ENCODE measurements at regions not wholly inside any gene's neighbourhood (a gene's known extent, or its start where the extent isn't known, plus 50 kb on each side); places are given as distances from the start of the nearest gene placed in this dataset.
"Not testable (repeated sequence)": the region's sequence is repeated elsewhere in the genome, so short reads cannot be mapped to it uniquely, and the experiment has no call there.

- no peaks in the 10 kb centered on the region for H3K79me2 ChIP-seq (ENCODE audit: insufficient read depth, low read length)
- H2AFZ ChIP-seq (ENCODE audit: low read length), result no peak overlapping the region
- H3K36me3 ChIP-seq (ENCODE audit: insufficient read depth, low read length), result no peaks in the 10 kb centered on the region
- H3K4me2 ChIP-seq (ENCODE audit: low read length), result no peak overlapping the region
- no peaks in the 10 kb centered on the region for H3K9me3 ChIP-seq (ENCODE audit: low read length)
- H3K27ac ChIP-seq (ENCODE audit: low read depth, low read length, poor library complexity, severe bottlenecking), result no peak overlapping the region
- no peaks in the 10 kb centered on the region for H3F3A ChIP-seq (ENCODE audit: insufficient read depth, low read length)
- H3K4me1 ChIP-seq (ENCODE audit: insufficient read depth, low read length, severe bottlenecking), result no peaks in the 10 kb centered on the region
- H3K9ac ChIP-seq (ENCODE audit: low read length), result no peak overlapping the region
- TF ChIP-seq CTCF (IDR thresholded peaks at IDR 0.05; ENCODE audit: low read length) (no peak), EZH2 (IDR thresholded peaks at IDR 0.05; ENCODE audit: borderline replicate concordance, low read length) (no peak)
- H4K20me1 ChIP-seq (ENCODE audit: insufficient read depth, low read length), result no peaks in the 10 kb centered on the region
- H3K27me3 ChIP-seq (ENCODE audit: insufficient read depth, low read length), result no peaks in the 10 kb centered on the region
- no peaks in the 10 kb centered on the region for H3K9me2 ChIP-seq (ENCODE audit: low read depth, low read length)
- H3K4me3 ChIP-seq (ENCODE audit: low read depth, low read length, poor library complexity, severe bottlenecking), result no peak overlapping the region
Observed at GRCh38 chr9:38243993-38244392, 148.5 kb upstream of the ALDH1B1 start.

GRCh38 chr9:38242151-38242550 lies 150.4 kb upstream of the ALDH1B1 start:
- H4K20me1 ChIP-seq (ENCODE audit: insufficient read depth, low read length); H3F3A ChIP-seq (ENCODE audit: insufficient read depth, low read length); H3K4me3 ChIP-seq (ENCODE audit: low read depth, low read length, poor library complexity, severe bottlenecking); H3K36me3 ChIP-seq (ENCODE audit: insufficient read depth, low read length); H3K27me3 ChIP-seq (ENCODE audit: insufficient read depth, low read length); H2AFZ ChIP-seq (ENCODE audit: low read length); H3K79me2 ChIP-seq (ENCODE audit: insufficient read depth, low read length); H3K9me3 ChIP-seq (ENCODE audit: low read length); H3K4me2 ChIP-seq (ENCODE audit: low read length); H3K9ac ChIP-seq (ENCODE audit: low read length); H3K9me2 ChIP-seq (ENCODE audit: low read depth, low read length); H3K4me1 ChIP-seq (ENCODE audit: insufficient read depth, low read length, severe bottlenecking); H3K27ac ChIP-seq (ENCODE audit: low read depth, low read length, poor library complexity, severe bottlenecking): not testable (repeated sequence)

- H3F3A ChIP-seq (ENCODE audit: insufficient read depth, low read length), result no peaks in the 10 kb centered on the region
- no peak overlapping the region for H2AFZ ChIP-seq (ENCODE audit: low read length)
- H3K9me2 ChIP-seq (ENCODE audit: low read depth, low read length), result no peaks in the 10 kb centered on the region
- TF ChIP-seq CTCF (IDR thresholded peaks at IDR 0.05; ENCODE audit: low read length), result no peak
- no peak for TF ChIP-seq EZH2 (IDR thresholded peaks at IDR 0.05; ENCODE audit: borderline replicate concordance, low read length)
- no peaks in the 10 kb centered on the region for H3K27me3 ChIP-seq (ENCODE audit: insufficient read depth, low read length)
- no peak overlapping the region for H3K9ac ChIP-seq (ENCODE audit: low read length)
- no peaks in the 10 kb centered on the region for H4K20me1 ChIP-seq (ENCODE audit: insufficient read depth, low read length)
- no peaks in the 10 kb centered on the region for H3K4me1 ChIP-seq (ENCODE audit: insufficient read depth, low read length, severe bottlenecking)
- no peaks in the 10 kb centered on the region for H3K9me3 ChIP-seq (ENCODE audit: low read length)
- no peaks in the 10 kb centered on the region for H3K79me2 ChIP-seq (ENCODE audit: insufficient read depth, low read length)
- no peak overlapping the region for H3K4me2 ChIP-seq (ENCODE audit: low read length)
- no peak overlapping the region for H3K27ac ChIP-seq (ENCODE audit: low read depth, low read length, poor library complexity, severe bottlenecking)
- no peaks in the 10 kb centered on the region for H3K36me3 ChIP-seq (ENCODE audit: insufficient read depth, low read length)
- no peak overlapping the region for H3K4me3 ChIP-seq (ENCODE audit: low read depth, low read length, poor library complexity, severe bottlenecking)
Observed at GRCh38 chr9:38240051-38240450, 152.5 kb upstream of the ALDH1B1 start.

GRCh38 chr9:38235244-38235643 lies 157.3 kb upstream of the ALDH1B1 start:
- Histone ChIP-seq H3K9me3 (ENCODE audit: low read length) (no peaks in the 10 kb centered on the region), H4K20me1 (ENCODE audit: insufficient read depth, low read length) (no peaks in the 10 kb centered on the region), H2AFZ (ENCODE audit: low read length) (no peak overlapping the region), H3K36me3 (ENCODE audit: insufficient read depth, low read length) (no peaks in the 10 kb centered on the region), H3K4me3 (ENCODE audit: low read depth, low read length, poor library complexity, severe bottlenecking) (no peak overlapping the region), H3K4me2 (ENCODE audit: low read length) (no peak overlapping the region), H3F3A (ENCODE audit: insufficient read depth, low read length) (no peaks in the 10 kb centered on the region), H3K9me2 (ENCODE audit: low read depth, low read length) (no peaks in the 10 kb centered on the region), H3K4me1 (ENCODE audit: insufficient read depth, low read length, severe bottlenecking) (no peaks in the 10 kb centered on the region), H3K27me3 (ENCODE audit: insufficient read depth, low read length) (0 out of 2 replicates have a peak, but pooled peaks cover 5% of the 10 kb centered on the region), H3K27ac (ENCODE audit: low read depth, low read length, poor library complexity, severe bottlenecking) (no peak overlapping the region), H3K79me2 (ENCODE audit: insufficient read depth, low read length) (no peaks in the 10 kb centered on the region), H3K9ac (ENCODE audit: low read length) (no peak overlapping the region)
- TF ChIP-seq EZH2 (IDR thresholded peaks at IDR 0.05; ENCODE audit: borderline replicate concordance, low read length) (no peak), CTCF (IDR thresholded peaks at IDR 0.05; ENCODE audit: low read length) (no peak)

Measured in OCI-LY1 (cell line).